ENCODE measurements at regions not wholly inside any gene's neighbourhood (a gene's known extent, or its start where the extent isn't known, plus 50 kb on each side); places are given as distances from the start of the nearest gene placed in this dataset.

DNA sequence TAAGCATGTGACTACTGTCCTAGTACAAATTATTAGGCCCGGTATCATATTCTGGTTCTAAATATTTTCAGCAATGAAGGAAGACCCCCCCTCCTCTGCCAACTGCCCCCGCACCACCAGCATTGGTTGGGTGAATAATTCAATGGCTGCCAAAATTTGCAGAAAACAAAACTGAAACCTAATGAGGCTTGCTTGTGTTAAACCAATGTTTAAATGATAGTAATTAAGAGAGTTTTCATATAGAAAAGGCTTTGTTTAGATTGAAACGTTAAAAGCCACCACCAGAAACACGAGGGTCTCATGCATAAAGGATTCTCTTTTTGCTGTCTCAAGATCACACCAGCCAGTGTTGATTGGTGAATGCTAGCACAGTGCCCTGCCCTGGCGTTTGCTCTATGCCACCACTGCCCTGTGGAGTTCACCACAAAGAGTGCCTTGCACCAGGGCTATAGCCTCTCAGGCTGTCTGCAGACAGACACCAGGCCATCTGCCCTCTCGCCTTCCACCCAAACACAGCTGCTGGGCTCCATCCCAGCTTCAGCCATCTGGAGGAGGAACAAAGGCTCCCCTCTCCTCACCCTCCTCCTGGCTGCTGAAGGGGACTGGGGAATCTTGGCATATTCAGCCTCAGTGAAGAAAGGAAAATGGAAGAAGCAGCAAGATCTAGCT lies 200.3 kb upstream of the PFN2 start:
- TF ChIP-seq POLR2A (IDR thresholded peaks at IDR 0.05; ENCODE audit: low read depth, low read length): no peak
- TF ChIP-seq POLR2AphosphoS5 (IDR thresholded peaks at IDR 0.05; ENCODE audit: low read depth, low read length): no peak

Measured in GM12892 (cell line).